ENCODE measurements at regions not wholly inside any gene's neighbourhood (a gene's known extent, or its start where the extent isn't known, plus 50 kb on each side); places are given as distances from the start of the nearest gene placed in this dataset.

DNA sequence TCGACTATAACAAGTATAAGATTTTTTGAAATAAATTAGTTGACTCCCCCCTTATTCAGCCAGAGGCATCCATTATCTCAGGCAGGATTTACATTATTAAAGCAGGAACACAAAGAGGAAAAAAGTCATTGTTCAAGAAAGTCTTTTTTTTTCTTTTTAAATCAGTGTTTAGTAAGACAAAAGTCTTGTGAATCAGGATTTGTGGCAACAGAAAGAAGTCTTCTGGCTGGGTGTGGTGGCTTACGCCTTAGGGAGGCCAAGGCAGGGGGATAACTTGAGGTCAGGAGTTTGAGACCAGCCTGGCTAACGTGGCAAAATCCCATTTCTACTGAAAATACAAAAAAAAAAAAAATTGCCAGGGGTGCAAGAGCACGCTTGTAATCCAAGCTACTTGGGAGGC is 505.5 kb downstream of the LMO4 start:
- no peak for DNase-seq

DNA sequence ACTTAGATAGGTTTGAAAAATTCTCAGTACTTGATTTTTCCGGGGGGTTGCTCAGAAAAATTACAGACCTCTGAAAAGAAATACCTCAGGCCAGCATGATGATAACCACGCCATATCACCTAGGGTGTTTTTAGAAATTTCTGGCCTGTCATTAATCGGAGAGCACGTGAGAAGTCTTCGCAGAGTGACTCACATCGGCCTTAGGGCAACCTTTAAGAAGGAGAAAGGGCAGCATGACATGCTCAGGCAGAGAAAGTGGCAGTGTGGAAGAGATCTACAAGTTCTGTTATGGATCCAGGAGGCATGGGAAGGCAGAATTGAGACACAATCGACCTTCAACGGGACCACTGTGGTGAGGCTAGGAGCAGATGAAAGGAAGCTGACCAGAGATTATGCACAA is 506.3 kb downstream of the LMO4 start:
- DNase-seq = no peak

DNA sequence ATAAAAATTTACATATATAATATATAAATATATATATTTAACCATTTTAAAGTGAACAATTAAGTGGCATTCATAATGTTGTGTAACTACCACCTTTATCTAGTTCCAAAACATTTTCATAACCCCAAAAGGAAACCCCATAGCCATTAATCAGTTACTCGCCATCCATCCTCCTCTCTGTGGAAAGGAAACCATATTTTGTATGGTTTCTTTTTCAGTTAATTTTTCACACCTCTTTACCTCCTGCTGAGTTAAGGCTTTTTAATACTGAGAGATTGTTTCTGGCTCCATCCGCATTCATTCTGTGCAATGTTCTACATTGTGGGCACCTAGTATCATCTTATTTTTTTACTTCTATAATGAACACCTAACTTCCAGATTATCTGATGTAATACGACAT is 512.1 kb downstream of the LMO4 start:
- DNase-seq = no peak

DNA sequence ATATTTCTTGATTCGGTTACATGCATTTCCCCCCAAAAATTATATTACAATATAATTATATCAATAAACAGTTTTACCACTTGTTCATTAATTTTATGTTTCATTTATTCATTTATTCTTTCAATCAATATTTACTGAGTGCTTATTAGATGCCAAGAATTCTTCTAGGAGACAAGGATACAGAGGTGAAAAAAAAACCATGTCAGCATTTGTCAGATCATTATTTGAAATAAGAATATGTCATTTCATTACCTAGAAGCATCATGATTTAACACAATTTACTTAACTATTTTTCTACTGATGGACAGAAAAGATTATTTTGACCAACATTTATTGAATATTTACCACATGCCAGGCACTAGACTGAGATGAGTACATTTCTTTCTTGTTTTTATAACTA is 512.7 kb downstream of the LMO4 start:
- DNase-seq = no peak

DNA sequence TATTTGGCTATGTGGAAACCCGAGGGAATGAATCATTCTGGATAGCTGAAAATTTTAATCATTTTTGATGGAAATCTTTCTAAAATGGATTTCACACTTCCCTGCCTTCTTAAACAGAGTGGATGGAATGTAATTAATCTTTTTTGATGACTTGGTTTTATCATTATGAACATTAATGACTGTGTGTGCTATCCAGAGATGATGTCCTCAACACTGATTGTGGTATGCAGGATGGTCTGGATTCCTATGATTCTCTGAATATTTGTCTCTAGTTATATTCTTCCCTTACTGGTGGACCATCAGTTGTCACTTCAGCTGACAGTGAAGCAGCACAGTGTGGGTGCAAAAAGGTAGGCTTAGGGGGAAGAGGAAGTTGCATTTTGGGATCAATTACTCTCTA is 513.5 kb downstream of the LMO4 start:
- no peak for DNase-seq

- no peak for DNase-seq
Observed at GRCh38 chr1:87844251-87844650, 515.6 kb downstream of the LMO4 start.

- DNase-seq = no peak
Observed at GRCh38 chr1:87851490-87851889, 522.8 kb downstream of the LMO4 start.

DNA sequence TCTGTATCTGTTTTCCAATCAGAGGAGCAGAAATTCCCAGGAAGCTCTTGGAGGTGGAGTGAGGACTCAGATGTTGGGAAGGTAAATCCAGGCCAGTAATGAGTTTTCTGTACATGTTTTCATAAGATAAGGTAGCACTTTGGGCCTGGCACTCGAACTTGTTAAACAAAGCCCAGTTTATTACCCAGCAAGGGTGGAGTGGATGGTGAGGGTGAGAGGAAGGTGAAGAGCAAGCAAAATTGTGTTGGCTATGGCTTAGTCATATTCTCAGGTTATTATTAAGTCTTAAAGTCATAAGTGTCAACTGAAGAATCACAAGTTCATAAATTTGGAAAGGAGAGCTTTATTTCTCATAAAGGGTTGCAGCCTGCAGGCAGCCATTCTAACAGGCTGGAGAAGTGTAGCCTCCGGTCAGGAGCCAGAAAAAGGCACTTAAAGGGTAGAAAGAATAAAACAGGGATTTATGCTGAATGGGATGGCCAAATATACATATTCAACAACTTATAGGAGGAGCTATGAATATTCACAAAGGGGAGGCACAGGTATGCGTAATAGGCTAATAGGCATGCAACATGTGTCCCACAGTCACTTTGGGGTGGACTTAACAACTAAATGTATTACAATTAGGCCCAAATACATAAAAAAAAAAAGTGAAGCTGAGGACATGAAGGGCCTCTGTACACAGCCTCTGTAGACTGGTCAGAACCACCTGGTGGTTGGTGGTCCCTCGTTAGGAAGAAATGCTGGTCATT is 523.9 kb downstream of the LMO4 start:
- DNase-seq = no peak

GRCh38 chr1:87853576-87854351 is 525.1 kb downstream of the LMO4 start:
- no peak for DNase-seq

- DNase-seq = no peak
Observed at GRCh38 chr1:87863317-87863716, 534.6 kb downstream of the LMO4 start.

DNA sequence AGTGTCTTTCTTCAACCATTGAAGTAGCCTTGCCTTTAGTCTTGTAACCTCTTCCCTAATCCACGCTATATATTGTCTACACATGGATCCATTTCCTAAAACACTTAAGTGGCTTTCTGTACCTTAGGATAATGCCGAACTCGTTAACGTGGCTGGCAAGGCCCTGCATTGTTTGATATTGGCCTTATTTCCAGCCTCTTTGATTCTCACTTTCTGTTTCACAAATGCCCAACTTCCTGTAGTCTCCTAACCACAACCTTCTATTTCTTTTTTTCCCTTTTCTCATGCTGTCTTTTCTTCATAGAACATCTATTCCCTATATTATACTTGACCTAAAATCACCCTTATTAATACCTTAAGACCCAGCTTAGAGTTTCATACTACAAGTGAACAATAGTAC is 536.0 kb downstream of the LMO4 start:
- DNase-seq = no peak

DNA sequence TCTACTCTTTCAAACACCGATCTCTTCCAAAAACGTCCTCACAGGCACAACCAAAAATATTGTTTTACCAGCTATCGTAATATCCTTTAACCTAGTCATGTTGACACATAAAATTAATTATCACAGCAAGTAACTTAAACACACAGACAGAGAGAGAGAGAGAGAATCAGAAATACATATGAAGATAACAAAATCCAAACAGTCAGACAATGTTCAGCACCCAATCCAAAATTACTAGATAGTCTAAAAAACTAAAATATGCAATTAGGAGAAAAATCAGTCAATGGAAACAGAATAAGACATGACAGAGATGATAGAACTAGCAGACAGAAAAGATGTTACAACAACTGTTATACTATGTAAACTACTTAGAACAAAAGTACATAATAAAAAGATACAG is 537.7 kb downstream of the LMO4 start:
- DNase-seq = no peak

DNA sequence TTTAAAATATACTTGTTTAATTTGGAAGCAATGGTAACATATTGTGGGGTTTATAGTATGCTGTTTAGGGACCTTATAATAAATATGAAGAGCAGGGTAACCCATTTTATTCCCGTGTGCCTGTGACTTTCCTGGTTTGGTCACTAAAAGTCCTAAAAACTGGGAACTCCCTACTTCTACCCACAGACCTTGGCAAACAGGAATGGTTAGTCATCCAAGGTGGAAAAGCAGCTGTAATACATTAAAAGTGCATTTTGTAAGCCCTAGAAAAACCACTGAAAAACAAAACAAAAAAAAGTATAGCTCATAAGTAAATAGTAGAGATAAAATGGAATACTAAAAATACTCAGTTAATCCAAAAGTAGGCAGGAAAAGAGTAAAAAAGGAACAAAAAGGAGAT is 538.9 kb downstream of the LMO4 start:
- no peak for DNase-seq

GRCh38 chr1:87869567-87869966 is 540.9 kb downstream of the LMO4 start:
- DNase-seq = peak; percentile 7

- DNase-seq = no peak
Observed at GRCh38 chr1:87872189-87872588, 543.5 kb downstream of the LMO4 start.

DNA sequence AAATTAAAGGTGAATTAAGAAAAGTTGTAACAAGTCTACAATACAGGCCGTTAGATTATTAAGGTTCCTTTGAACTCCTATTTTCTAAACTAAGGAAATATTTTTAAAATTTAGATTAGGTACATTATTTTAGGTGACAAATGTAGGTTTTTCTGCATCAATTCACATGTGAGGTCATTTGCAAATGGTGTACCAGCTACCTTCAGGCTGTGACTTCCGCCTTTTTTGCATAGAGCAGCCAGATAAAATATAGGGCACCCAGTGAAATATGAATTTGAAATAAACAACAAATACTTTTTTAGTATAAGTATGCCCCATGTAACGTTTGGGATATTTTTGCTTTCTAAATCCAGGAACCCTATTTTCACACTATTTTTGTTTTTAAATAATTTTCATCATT is 544.0 kb downstream of the LMO4 start:
- no peak for DNase-seq

DNA sequence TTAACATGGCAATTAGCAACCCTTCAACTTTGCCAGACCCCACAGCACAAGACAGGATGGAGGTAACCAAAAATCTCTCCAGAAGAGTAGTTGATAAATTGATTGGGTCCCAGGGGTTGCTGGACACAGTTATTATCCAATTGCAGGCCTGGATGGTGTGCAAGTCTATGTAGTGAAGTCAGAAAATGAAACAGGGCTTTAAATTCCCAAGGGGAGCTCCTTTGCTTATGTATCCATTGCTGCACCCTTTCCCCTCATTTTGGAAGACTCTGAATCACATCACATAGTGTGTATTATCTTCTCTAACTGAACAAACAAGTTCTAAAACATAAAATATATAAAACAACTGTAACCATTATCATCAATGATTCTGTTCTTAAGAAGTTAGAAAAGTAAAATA is 550.2 kb downstream of the LMO4 start:
- no peak for DNase-seq

- DNase-seq = no peak
Observed at GRCh38 chr1:87880098-87880760, 551.5 kb downstream of the LMO4 start.

DNA sequence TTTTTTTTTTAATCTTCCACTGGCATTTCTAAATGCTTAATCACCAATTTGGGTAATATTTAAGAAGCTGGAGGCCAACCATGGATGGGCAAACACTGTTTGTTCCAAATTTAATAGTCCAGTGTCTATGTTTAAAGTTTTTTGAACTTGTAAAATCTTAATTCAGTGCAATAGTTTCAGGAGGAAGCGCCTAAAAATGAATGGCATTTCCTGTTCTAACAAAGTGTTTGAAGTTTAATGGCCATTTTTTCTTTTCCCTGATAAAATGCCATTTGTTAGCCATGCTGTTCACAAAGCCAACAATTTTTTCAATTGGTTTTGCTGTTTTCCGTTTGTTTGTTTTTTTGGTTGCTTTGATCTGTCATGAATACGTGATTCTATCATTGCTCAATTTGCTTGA is 552.1 kb downstream of the LMO4 start:
- no peak for DNase-seq

DNA sequence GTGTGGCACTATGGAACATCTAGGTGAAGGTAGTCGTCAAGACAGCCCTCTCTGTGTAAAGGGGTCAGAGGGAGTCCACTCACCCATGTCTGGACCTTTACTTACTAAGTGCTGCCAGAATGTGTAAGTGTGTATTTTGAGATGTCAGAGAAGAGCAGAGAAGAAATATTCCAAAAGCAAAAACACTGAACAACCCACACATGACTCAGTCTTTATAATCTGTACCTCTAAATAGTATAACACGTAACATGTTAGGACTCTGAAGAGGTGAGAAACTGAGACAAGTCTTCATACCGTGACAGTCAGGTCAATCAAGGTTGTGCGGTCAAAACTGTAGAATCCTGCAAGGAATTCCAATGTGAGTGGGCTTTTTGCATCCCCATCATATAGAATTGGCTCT is 555.2 kb downstream of the LMO4 start:
- DNase-seq = no peak

DNA sequence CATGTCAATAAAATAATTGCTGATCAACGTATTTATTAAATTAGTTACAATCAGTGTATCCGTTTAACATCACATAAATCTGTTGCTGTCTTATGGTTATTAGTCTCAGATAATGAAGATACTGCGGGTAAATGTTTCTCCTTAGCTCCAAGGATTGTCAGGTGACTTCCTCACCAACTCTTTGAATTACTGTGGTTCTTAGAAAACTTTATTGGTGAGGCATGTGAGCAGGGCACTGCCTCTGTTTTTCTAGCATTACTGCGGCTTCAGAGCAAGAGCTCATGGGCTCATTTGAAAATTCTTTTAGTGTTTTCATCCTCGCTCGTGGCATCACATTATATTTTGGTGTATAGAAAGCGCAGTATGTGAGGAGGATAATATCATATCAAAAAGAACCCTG is 555.9 kb downstream of the LMO4 start:
- DNase-seq = no peak

DNA sequence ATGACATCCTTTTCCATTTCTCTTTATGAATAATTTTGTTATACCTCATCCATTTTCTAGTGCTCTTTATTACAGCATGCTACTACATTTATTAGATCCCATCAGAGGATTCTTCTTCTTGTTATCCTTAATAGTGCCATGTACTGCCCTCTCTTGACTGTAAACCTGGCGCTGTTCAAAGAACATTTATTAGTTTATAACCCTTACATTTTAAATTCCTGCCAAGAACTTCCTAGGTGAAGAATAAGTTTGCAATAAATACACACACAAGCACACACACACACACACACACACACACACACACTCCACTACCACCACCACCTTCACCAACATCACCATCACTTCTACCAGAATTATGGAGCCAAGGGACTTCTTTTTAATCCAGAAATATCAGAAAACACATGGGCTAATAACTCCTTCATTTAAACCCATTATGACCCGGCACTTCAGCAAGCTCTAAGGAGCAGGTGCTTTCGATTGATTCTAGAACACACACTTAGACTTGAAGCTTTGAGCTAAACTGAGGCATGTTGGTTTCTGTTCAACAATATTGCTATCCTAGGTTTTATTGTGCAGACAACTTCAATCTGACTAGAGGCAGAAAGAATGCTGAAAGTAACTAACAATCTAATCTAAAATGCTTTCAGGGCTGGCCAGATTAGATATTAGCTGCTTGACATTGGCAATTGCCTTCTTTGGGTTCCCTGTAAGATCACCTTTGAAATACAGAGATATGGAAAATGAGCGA is 556.8 kb downstream of the LMO4 start:
- DNase-seq = no peak

DNA sequence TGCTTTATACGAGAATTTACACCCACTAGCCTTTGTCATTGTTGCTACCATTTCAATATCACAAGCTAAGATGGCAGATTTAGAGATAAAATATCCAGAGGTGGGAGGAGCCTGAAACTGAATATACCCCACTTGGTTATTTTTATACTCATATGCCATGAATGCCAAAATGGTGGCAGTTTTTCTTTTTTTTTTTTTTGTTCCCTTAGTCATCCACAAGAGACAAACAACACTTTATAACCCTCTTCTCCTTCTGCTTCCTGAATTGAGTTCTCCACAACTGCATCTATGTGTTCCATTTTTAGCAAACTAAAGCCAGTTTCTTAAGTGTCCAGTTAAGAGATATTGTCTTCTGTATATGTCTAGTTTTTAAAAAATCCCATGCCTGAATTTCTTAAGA is 558.4 kb downstream of the LMO4 start:
- DNase-seq = no peak
